ENCODE measurements at regions not wholly inside any gene's neighbourhood (a gene's known extent, or its start where the extent isn't known, plus 50 kb on each side); places are given as distances from the start of the nearest gene placed in this dataset.
"Not testable (repeated sequence)": the region's sequence is repeated elsewhere in the genome, so short reads cannot be mapped to it uniquely, and the experiment has no call there.

DNA sequence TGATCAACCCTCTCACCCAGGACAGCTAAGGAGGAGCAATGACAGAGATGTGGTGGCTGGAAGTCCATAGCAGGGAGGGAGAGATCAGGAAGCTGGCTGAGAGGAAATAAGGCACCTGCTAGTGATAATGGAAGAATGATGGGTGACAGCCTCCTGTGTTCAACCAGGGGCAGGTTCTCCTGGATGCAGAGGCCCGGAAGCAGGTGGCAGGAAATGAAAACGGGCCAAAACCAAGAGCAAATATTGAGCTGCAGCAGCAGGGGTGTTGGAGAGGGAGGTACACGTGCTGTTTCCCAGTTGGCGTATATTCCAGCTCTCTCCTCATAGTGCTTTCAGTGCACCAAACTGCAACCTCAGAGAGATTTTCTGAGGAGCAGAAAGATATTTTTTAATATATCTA lies 213.4 kb upstream of the TBL1XR1 start:
- intact Hi-C loops (cut with DNase I) = no loop called here
- Histone ChIP-seq H3K4me3 (no peak overlapping the region), H3K4me1 (peaks cover 0 to 5% of the 10 kb centered on the region in 2 donors), H3K27me3 (no peaks in the 10 kb centered on the region), H3K27ac (no peak overlapping the region), H3K9me3 (no peaks in the 10 kb centered on the region), H3K36me3 (no peaks in the 10 kb centered on the region)
- peak; percentile 73 for ATAC-seq
- DNase-seq = peak in 2 of 4 donors; percentile 18 to 54
- TF ChIP-seq, protein P1, sequence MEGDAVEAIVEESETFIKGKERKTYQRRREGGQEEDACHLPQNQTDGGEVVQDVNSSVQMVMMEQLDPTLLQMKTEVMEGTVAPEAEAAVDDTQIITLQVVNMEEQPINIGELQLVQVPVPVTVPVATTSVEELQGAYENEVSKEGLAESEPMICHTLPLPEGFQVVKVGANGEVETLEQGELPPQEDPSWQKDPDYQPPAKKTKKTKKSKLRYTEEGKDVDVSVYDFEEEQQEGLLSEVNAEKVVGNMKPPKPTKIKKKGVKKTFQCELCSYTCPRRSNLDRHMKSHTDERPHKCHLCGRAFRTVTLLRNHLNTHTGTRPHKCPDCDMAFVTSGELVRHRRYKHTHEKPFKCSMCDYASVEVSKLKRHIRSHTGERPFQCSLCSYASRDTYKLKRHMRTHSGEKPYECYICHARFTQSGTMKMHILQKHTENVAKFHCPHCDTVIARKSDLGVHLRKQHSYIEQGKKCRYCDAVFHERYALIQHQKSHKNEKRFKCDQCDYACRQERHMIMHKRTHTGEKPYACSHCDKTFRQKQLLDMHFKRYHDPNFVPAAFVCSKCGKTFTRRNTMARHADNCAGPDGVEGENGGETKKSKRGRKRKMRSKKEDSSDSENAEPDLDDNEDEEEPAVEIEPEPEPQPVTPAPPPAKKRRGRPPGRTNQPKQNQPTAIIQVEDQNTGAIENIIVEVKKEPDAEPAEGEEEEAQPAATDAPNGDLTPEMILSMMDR (IDR thresholded peaks at IDR 0.05) = no peak

DNA sequence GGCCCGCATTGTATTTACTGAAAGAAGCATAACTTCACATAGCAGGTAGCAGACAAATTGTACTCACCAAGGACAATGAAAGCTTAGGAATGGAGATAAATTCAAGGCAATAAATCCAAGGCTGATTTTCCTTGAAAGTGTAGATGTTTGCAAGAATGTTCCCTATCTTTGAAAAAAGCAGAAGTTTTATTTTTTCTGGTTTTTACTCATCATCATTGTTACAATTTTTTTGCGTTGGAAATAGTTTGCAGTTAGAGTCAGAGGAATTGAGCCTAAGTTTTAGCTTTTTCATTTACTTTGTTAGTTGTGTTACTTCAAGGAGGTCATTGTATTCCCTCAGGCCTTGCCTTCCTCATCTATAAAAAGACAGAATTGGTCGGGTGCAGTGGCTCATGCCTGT lies 213.9 kb upstream of the TBL1XR1 start:
- no peak overlapping the region for H3K4me3 ChIP-seq
- no peaks in the 10 kb centered on the region for H3K36me3 ChIP-seq
- ATAC-seq (no peak), DNase-seq (no peak)
- no peaks in the 10 kb centered on the region for H3K27me3 ChIP-seq
- TF ChIP-seq, protein P1 (IDR thresholded peaks at IDR 0.05) = no peak
- intact Hi-C loops (cut with DNase I) = no loop called here
- no peaks in the 10 kb centered on the region for H3K9me3 ChIP-seq
- H3K27ac ChIP-seq = no peak overlapping the region
- peaks cover 0 to 5% of the 10 kb centered on the region in 2 donors for H3K4me1 ChIP-seq

DNA sequence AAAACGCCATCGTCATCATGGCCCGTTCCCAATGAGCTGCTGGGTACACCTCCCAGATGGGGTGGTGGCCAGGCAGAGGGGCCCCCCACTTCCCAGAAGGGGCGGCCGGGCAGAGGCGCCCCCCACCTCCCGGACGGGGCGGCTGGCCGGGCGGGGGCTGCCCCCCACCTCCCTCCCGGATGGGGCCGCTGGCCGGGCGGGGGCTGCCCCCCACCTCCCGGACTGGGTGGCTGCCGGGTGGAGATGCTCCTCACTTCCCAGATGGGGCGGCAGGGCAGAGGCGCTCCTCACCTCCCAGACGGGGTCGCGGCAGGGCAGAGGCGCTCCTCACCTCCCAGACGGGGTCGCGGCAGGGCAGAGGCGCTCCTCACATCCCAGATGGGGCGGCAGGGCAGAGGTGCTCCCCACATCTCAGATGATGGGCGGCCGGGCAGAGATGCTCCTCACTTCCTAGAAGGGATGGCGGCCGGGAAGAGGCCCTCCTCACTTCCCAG lies 215.4 kb upstream of the TBL1XR1 start:
- DNase-seq; H3K36me3 ChIP-seq; H3K9me3 ChIP-seq; intact Hi-C loops (cut with DNase I); ATAC-seq; H3K4me1 ChIP-seq; H3K27me3 ChIP-seq; H3K27ac ChIP-seq; H3K4me3 ChIP-seq: not testable (repeated sequence)

DNA sequence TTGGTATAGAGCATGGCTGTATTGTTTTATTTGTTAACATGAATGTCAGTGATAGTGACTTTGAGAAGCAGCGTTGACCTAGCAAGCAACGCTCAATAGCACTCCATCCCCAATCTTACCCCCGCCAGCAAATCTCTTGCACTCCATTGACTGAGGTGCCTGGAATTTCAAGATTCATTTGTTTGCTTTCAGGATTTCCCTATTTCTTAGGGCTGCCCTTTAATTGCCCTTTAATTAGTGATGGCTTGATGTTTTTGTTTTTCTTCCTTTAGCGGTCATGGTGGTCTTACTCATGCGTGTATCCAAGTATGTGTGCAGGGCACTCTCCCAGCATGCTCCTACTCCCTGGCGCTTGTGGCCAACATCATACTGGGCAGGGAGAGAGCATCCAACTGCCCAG lies 216.8 kb upstream of the TBL1XR1 start:
- peak in 2 of 4 donors; percentile 54 to 67 for DNase-seq
- TF ChIP-seq, protein P1 (IDR thresholded peaks at IDR 0.05) = no peak
- intact Hi-C loops (cut with DNase I) = no loop called here
- no peak for ATAC-seq
- H3K4me3 ChIP-seq = no peak overlapping the region
- no peaks in the 10 kb centered on the region for H3K36me3 ChIP-seq
- no peak overlapping the region for H3K27ac ChIP-seq
- H3K27me3 ChIP-seq = no peaks in the 10 kb centered on the region
- no peaks in the 10 kb centered on the region for H3K9me3 ChIP-seq
- H3K4me1 ChIP-seq = peaks cover 0 to 5% of the 10 kb centered on the region in 2 donors

DNA sequence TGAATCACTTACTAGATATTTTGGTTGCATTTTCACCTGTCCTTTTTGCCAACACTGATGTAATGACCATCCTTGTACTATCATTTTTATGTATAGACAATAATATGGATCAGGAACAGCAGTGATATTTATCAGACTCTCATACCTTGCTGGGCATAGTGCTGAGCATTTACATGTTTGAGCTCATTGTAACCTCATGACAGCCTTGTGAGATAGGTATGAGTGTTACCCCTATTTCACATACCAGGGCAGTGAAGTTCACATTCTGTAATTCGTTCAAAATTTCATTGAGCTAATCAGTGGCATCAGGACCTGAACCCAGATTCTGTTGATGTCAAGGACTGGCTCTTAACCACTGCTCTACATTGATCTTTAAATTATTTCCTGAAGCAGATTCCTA lies 221.5 kb upstream of the TBL1XR1 start:
- no peak overlapping the region for H3K27ac ChIP-seq
- TF ChIP-seq, protein P1 (IDR thresholded peaks at IDR 0.05) = no peak
- H3K9me3 ChIP-seq = no peaks in the 10 kb centered on the region
- no peaks in the 10 kb centered on the region for H3K36me3 ChIP-seq
- ATAC-seq = no peak
- no peak overlapping the region for H3K4me3 ChIP-seq
- no peaks in the 10 kb centered on the region for H3K4me1 ChIP-seq
- no peak for DNase-seq
- no peaks in the 10 kb centered on the region for H3K27me3 ChIP-seq
- intact Hi-C loops (cut with DNase I) = no loop called here

DNA sequence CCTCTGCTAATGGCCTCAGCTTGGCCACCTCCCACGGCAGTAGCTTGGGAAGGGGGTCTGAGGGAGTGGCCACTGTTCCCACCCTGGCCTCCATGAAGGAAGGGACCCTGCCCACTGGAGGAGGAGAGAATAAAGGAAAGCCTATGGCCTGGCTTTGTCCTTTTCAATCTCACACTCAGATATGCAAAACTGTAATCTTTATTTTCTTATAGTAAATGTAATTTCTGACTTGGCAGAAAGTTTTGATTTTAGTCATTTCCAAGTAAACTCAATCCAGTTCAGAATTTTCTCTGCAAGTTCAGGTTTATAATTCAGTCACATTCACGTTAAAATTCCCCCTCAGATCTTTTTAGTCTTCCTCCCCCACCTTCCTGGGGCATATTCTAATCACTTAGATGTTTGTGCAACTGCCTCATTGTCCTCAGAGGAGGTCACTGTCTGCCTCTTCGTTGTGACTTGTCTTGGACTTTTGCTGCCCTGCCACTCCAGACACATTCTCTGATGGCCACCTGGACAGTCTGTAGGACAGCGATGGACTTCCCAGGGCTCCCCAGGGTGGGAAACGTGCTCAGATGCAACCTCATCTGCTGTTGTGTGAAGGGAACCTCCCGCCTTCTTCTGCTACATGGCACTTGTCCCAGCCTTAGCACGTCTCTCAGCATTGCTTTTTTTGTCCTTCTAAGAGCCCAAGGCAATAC lies 222.8 kb upstream of the TBL1XR1 start:
- TF ChIP-seq, protein P1 (IDR thresholded peaks at IDR 0.05) = no peak
- Histone ChIP-seq H3K36me3 (no peaks in the 10 kb centered on the region), H3K27ac (no peak overlapping the region), H3K4me3 (no peak overlapping the region), H3K9me3 (no peaks in the 10 kb centered on the region), H3K4me1 (peaks cover 0 to 4% of the 10 kb centered on the region in 2 donors), H3K27me3 (no peaks in the 10 kb centered on the region)
- intact Hi-C loops (cut with DNase I) = no loop called here
- DNase-seq = no peak
- ATAC-seq = no peak
